ENCODE measurements at regions not wholly inside any gene's neighbourhood (a gene's known extent, or its start where the extent isn't known, plus 50 kb on each side); places are given as distances from the start of the nearest gene placed in this dataset.

- no peak overlapping the region for H2BK20ac ChIP-seq (ENCODE audit: low read depth, low read length, poor library complexity, severe bottlenecking)
- no CpG with 5 or more reads among the region's 4 CpGs for WGBS (ENCODE audit: extremely low coverage, insufficient read length, low lambda C conversion rate)
Observed at GRCh38 chr2:158009399-158009798, 92.3 kb upstream of the UPP2 start.

More at GRCh38 chr2:158009399-158009798, 92.3 kb upstream of the UPP2 start:
- Histone ChIP-seq H3K27me3 (ENCODE audit: insufficient read depth, low read length) (no peaks in the 10 kb centered on the region), H4K91ac (ENCODE audit: insufficient read length, low read depth, low read length) (no peak overlapping the region), H2BK120ac (ENCODE audit: low read depth, low read length, poor library complexity, severe bottlenecking) (no peak overlapping the region), H3K14ac (ENCODE audit: insufficient read depth, low read length) (no peak overlapping the region), H3K79me1 (ENCODE audit: insufficient read depth, low read depth, low read length, poor library complexity, severe bottlenecking) (no peaks in the 10 kb centered on the region), H3K23me2 (ENCODE audit: insufficient read length, low read depth, low read length, poor library complexity, severe bottlenecking) (no peaks in the 10 kb centered on the region), H3K9ac (ENCODE audit: extremely low read depth, insufficient read length, low read length) (no peak overlapping the region), H3K4me1 (ENCODE audit: insufficient read depth, low read length) (peaks cover 2% of the 10 kb centered on the region; the same call in 1 of the 2 replicates), H3K79me2 (ENCODE audit: insufficient read depth, low read length) (no peaks in the 10 kb centered on the region), H3K9me3 (ENCODE audit: control insufficient read depth, low read depth, low read length) (no peaks in the 10 kb centered on the region), H2BK15ac (ENCODE audit: low read depth, low read length) (no peak overlapping the region), H2AK5ac (ENCODE audit: insufficient read length, low read length) (no peak overlapping the region), H3T11ph (ENCODE audit: low read length) (no peak overlapping the region), H3K23ac (ENCODE audit: insufficient read length, low read depth, low read length) (no peak overlapping the region), H4K5ac (ENCODE audit: insufficient read length, low read depth, low read length) (no peak overlapping the region), H3K56ac (ENCODE audit: insufficient read length, low read depth, low read length) (no peak overlapping the region), H3K18ac (ENCODE audit: insufficient read length, low read depth, low read length) (no peak overlapping the region), H2BK5ac (ENCODE audit: insufficient read length, low read length) (no peak overlapping the region), H4K20me1 (ENCODE audit: control insufficient read depth, insufficient read depth, insufficient read length) (no peaks in the 10 kb centered on the region), H3K4me2 (ENCODE audit: insufficient read depth, insufficient read length, low read length) (no peak overlapping the region), H2BK12ac (ENCODE audit: insufficient read length, low read depth, low read length) (no peak overlapping the region), H2AFZ (ENCODE audit: low read length) (no peak overlapping the region), H3K4ac (ENCODE audit: low read depth, low read length) (no peak overlapping the region), H4K8ac (replicated peaks; ENCODE audit: insufficient read length, low read depth, low read length) (no peak overlapping the region), H3K27ac (ENCODE audit: insufficient read length, low read depth, low read length) (no peak overlapping the region)
- no peak for TF ChIP-seq CTCF (conservative IDR thresholded peaks at IDR 0.05)
- DNase-seq: no peak
- Mint-ChIP-seq H3K4me3 (no peak overlapping the region), H3K36me3 (ENCODE audit: insufficient read depth in 1 of 3, low read depth in 3 of 3) (no peaks in the 10 kb centered on the region), H3K27ac (no peak overlapping the region; a peak in 1 of 7 replicates), H3K4me1 (peaks cover 19 to 29% of the 10 kb centered on the region in 2 experiments), H3K9me3 (no peaks in the 10 kb centered on the region), H3K27me3 (ENCODE audit: low read depth) (peaks cover 17% of the 10 kb centered on the region)

All from H9 (cell line).